Fibroblast of villous mesenchyme (primary cell): ENCODE measurements at regions not wholly inside any gene's neighbourhood (a gene's known extent, or its start where the extent isn't known, plus 50 kb on each side); places are given as distances from the start of the nearest gene placed in this dataset.
A peak's percentile ranks its signal among the peaks of the same experiment; 100 is the strongest.

Source experiments
- DNase-seq: peaks from one replicate; pipeline ENCODE4 v3.0.0-alpha.2; 2010; ENCODE audit warnings: low read depth
- H3K4me3 ChIP-seq: 2 replicates; pipeline ENCODE4 v1.5.1; 2011; ENCODE audit warnings: low read depth, mild to moderate bottlenecking, low read length
- TF ChIP-seq, protein P1 (sequence below): IDR thresholded peaks from 2 replicates; pipeline ENCODE4 v1.5.1; 2012; ENCODE audit warnings: low read depth, mild to moderate bottlenecking, low read length; ENCODE audit not compliant: insufficient read depth

DNA sequence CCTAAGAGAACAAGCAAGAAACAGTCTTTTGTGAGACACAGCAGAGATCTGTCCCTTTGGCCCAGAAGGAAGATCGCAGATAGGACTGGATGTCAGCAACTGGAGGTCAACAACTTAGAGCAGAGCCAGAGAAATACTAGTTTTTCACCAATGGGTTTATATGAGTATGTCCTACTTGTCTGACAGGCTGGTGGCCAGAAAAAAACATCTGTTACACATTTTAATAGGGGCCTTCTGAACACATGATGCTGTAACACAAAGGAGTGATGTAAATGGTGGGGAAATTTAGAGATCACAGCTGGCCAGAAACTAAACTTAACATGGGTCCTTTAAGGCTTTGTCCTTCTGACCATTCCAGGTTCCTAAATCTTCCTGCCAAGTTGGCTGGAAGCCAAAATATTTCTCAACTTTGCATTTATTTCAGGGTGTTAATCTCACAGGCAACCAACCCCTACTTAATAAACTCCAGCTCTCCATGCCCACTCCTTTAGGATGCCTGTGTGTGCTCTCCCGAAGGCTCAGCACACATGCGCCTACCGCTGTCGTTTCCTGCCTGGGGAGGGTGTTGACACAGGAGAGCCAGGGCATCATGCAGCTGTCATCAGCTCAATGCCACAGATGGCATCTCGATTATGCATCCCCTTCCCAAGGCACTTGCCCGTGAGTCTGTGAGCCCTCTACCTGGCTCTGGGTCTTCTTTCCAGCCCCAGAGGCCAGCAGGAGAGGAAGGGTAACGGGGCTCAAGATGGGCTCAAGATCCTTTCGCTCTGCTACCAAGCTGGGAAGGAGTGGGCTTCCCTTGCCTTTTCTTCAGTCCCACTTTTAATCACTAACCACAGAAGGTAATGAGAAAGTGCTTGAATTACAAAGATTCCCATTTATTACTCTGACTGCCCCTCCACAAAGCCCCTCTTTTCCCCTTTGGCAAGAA lies 252.5 kb downstream of the ETAA1 start:
- DNase-seq: peak; percentile 94
- no peak overlapping the region for H3K4me3 ChIP-seq
- TF ChIP-seq, protein P1, sequence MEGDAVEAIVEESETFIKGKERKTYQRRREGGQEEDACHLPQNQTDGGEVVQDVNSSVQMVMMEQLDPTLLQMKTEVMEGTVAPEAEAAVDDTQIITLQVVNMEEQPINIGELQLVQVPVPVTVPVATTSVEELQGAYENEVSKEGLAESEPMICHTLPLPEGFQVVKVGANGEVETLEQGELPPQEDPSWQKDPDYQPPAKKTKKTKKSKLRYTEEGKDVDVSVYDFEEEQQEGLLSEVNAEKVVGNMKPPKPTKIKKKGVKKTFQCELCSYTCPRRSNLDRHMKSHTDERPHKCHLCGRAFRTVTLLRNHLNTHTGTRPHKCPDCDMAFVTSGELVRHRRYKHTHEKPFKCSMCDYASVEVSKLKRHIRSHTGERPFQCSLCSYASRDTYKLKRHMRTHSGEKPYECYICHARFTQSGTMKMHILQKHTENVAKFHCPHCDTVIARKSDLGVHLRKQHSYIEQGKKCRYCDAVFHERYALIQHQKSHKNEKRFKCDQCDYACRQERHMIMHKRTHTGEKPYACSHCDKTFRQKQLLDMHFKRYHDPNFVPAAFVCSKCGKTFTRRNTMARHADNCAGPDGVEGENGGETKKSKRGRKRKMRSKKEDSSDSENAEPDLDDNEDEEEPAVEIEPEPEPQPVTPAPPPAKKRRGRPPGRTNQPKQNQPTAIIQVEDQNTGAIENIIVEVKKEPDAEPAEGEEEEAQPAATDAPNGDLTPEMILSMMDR: no peak

DNA sequence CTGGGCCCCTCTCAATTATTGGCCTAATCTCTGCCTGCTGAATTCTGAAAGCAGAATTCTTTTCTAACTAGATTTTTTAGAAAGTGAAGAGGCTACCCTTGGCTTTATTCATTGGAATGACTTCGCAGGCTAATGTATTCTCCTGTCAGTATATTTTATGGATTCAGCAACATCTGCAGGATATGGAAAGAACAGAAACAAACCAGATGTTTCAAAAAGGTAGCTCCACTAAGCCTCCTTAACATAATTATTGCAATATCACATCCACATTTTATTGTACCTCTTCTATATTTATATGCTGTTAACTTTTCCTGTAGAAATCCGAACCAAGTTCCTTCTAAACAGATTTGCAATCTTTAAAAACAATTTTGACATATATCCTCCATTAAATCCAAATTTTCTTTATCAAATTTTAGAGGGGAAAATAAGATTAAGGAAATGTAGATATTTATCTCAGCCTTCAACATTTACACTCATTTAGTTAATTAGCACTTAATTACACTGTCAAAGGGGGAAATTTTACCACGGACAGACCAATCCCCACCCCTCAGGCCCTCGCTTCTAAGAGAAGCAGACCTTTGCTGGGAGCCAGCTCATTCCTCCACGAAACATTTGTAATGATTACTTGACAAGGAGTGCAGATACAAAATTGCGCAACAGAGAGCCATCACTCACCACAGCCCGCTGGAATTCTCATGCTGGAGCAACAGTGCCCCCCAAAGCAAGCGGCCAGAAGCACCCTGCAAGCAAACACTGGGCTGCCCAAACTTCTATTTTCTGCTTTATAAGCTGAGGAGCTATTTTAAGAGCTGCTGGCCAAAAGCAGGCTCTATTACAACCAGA lies 253.4 kb downstream of the ETAA1 start:
- TF ChIP-seq, protein P1: peak; percentile 87
- H3K4me3 ChIP-seq: no peak overlapping the region
- peak; percentile 96 for DNase-seq

DNA sequence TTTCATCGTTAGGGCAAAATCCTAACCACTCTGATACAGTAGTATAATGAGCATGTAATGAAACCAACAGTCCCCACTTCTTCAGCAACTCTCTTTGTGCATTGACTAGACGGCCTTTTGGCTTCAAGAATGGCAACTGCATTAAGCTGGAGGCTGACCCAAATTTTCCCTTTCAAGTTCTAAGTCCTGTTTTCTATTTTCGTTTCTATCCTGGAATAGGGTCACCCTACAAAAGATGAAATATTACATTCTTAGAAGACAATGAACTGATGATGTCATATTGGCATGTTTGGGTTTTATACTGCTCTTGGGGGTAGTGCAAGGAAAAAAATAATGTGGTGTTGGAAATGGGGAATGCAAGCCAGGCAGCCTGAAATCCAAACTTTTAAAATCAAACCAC lies 254.4 kb downstream of the ETAA1 start:
- TF ChIP-seq, protein P1: no peak
- no peak for DNase-seq
- H3K4me3 ChIP-seq: no peak overlapping the region

DNA sequence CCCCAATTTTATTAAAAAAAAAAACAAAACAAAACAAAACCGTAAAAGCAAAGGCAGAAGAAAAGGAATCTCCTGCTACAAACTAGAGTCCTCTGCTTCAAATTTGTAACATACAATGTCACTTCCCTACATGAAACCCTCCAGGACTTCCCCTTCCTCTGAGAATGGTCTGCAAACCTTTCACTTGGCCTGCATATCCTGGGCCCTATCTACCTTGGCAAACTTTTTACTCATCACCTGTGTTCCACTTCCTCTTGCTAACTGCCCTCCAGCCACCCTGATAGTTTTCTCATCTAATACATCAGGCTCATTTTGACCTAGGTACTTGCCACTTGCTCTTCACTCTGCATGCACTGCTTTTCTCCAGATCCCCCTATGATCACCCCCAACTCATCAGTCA lies 255.5 kb downstream of the ETAA1 start:
- TF ChIP-seq, protein P1: no peak
- no peak overlapping the region for H3K4me3 ChIP-seq
- DNase-seq: no peak

DNA sequence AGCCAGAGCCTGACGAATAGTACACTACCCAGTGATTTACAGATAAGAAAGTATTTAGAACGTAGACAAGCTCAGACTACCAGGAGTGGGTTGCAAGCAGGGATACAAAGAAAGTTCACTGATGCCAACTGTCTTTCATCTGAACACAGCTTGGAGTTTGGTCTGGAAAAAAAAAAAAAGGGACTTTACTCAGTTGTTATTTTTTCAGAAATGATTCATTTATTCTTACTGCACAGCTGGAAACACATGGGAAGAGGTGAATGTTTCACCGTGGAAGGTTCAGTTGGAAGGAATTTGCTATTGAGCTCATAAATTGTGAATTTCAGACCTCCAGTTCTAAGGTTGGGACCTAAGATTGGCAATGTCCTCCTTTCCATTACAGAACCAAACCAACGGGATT lies 259.7 kb downstream of the ETAA1 start:
- no peak for DNase-seq
- no peak overlapping the region for H3K4me3 ChIP-seq
- TF ChIP-seq, protein P1: no peak

DNA sequence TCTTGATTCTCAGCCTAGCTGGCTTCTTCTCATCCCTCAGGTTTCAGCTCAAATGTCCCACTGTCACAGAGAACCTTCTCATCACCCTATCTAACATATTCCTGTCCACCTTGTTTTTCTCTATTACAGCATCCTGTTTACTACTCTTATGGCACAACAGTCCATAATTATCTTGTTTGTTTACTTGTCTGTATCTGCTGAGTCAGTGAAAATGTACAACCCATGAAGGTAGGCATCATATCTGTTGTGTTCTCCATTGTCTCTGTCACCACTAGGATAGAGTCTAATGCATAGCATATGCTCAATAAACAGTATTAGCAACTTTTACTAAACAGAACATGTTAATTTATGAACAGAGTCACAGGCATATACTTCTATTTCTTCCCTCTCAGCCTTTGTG lies 261.7 kb downstream of the ETAA1 start:
- TF ChIP-seq, protein P1: no peak
- DNase-seq: no peak
- no peak overlapping the region for H3K4me3 ChIP-seq
